GM23338 (cell line): ENCODE measurements at regions not wholly inside any gene's neighbourhood (a gene's known extent, or its start where the extent isn't known, plus 50 kb on each side); places are given as distances from the start of the nearest gene placed in this dataset.

Source experiments
- ATAC-seq: fragments of 200-7000 bp; cut with Tn5 transposase; 3 replicates; pipeline ENCODE4 v1.9.1; 2020
- DNase-seq: peaks from one replicate; pipeline ENCODE4 v3.0.0-alpha.2; 2015; ENCODE audit warnings: low spot score
- H2AFZ ChIP-seq: fragments of 200-600 bp; sonication (generic); 2 replicates; pipeline ENCODE4 v1.8.0; 2016; ENCODE audit warnings: antibody characterized with exemption, mild to moderate bottlenecking, moderate library complexity
- H3F3A ChIP-seq: fragments of 200-600 bp; sonication (generic); replicated peaks from 2 replicates; pipeline ENCODE4 v1.8.0; 2017; ENCODE audit warnings: antibody characterized with exemption, mixed run types, low read depth
- H3K27ac ChIP-seq: fragments of 200-600 bp; sonication (generic); 2 replicates; pipeline ENCODE4 v1.6.1; 2016; ENCODE audit warnings: low read depth
- H3K27me3 ChIP-seq: fragments of 200-600 bp; sonication (generic); 2 replicates; pipeline ENCODE4 v1.8.0; 2016; ENCODE audit warnings: mild to moderate bottlenecking, mixed run types, moderate library complexity; ENCODE audit not compliant: insufficient read depth
- H3K36me3 ChIP-seq: fragments of 200-600 bp; sonication (generic); 2 replicates; pipeline ENCODE4 v1.8.0; 2016; ENCODE audit warnings: mild to moderate bottlenecking; ENCODE audit not compliant: insufficient read depth
- H3K4me1 ChIP-seq: fragments of 200-600 bp; sonication (generic); 2 replicates; pipeline ENCODE4 v1.8.0; 2016; ENCODE audit warnings: mild to moderate bottlenecking, moderate library complexity; ENCODE audit not compliant: insufficient read depth
- H3K4me2 ChIP-seq: fragments of 200-600 bp; sonication (generic); 2 replicates; pipeline ENCODE4 v1.7.1; 2017; ENCODE audit warnings: mixed run types
- H3K4me3 ChIP-seq: fragments of 200-600 bp; sonication (generic); 2 replicates; pipeline ENCODE4 v1.6.1; 2016; ENCODE audit warnings: mixed run types
- H3K79me2 ChIP-seq: fragments of 200-600 bp; sonication (generic); replicated peaks from 2 replicates; pipeline ENCODE4 v1.8.0; 2017; ENCODE audit warnings: mild to moderate bottlenecking; ENCODE audit not compliant: insufficient read depth
- H3K9me2 ChIP-seq: fragments of 200-600 bp; sonication (generic); 2 replicates; pipeline ENCODE4 v1.8.0; 2017; ENCODE audit not compliant: insufficient read depth
- H4K20me1 ChIP-seq: fragments of 200-600 bp; sonication (generic); replicated peaks from 2 replicates; pipeline ENCODE4 v1.8.0; 2017; ENCODE audit warnings: mild to moderate bottlenecking; ENCODE audit not compliant: insufficient read depth
- H3K27ac Mint-ChIP-seq: 2 replicates; pipeline ENCODE4 v1.8.0; 2020; ENCODE audit warnings: inconsistent platforms, mild to moderate bottlenecking, moderate library complexity, mixed read lengths
- H3K27me3 Mint-ChIP-seq: 3 replicates; pipeline ENCODE4 v1.8.0; 2022; ENCODE audit warnings: low read depth, mild to moderate bottlenecking, moderate library complexity, mixed read lengths, inconsistent platforms; ENCODE audit not compliant: insufficient read depth, poor library complexity
- H3K36me3 Mint-ChIP-seq: 3 replicates; pipeline ENCODE4 v1.8.0; 2021; ENCODE audit warnings: low read depth, mild to moderate bottlenecking, inconsistent platforms, moderate library complexity, mixed read lengths
- H3K4me1 Mint-ChIP-seq: 3 replicates; pipeline ENCODE4 v1.8.0; 2020; ENCODE audit warnings: mild to moderate bottlenecking, inconsistent platforms, mixed read lengths
- H3K4me3 Mint-ChIP-seq: 3 replicates; pipeline ENCODE4 v1.8.0; 2021; ENCODE audit warnings: moderate library complexity, mild to moderate bottlenecking, inconsistent platforms, mixed read lengths
- H3K9me3 Mint-ChIP-seq: 3 replicates; pipeline ENCODE4 v1.8.0; 2020; ENCODE audit warnings: moderate library complexity, mild to moderate bottlenecking, inconsistent platforms, mixed read lengths
- CREB1 ChIP-seq: fragments of 250-450 bp; sonication (Bioruptor Pico); IDR thresholded peaks from 2 replicates; pipeline ENCODE4 v1.5.0; 2020; ENCODE audit warnings: low read depth, mild to moderate bottlenecking, moderate library complexity
- ETS1 ChIP-seq: IDR thresholded peaks from 2 replicates; pipeline ENCODE4 v1.6.1; 2016; ENCODE audit warnings: antibody characterized with exemption
- EZH2 ChIP-seq: fragments of 200-600 bp; sonication (generic); IDR thresholded peaks from one replicate; pipeline ENCODE4 v1.8.0; 2017; ENCODE audit warnings: antibody characterized with exemption, mild to moderate bottlenecking, low read depth; ENCODE audit not compliant: unreplicated experiment
- EZH2phosphoT487 ChIP-seq: fragments of 200-600 bp; sonication (generic); IDR thresholded peaks from one replicate; pipeline ENCODE4 v1.8.1; 2018; ENCODE audit warnings: antibody characterized with exemption; ENCODE audit not compliant: unreplicated experiment
- JUNB ChIP-seq: IDR thresholded peaks from one replicate; pipeline ENCODE4 v1.6.1; 2016; ENCODE audit warnings: antibody characterized with exemption; ENCODE audit not compliant: unreplicated experiment
- NANOG ChIP-seq: IDR thresholded peaks from 2 replicates; pipeline ENCODE4 v1.6.1; 2016; ENCODE audit warnings: antibody characterized with exemption, borderline replicate concordance
- POLR2AphosphoS5 ChIP-seq: IDR thresholded peaks from 2 replicates; pipeline ENCODE4 v1.6.1; 2016; ENCODE audit warnings: antibody characterized with exemption, low read depth
- REST ChIP-seq: IDR thresholded peaks from one replicate; pipeline ENCODE4 v1.6.1; 2018; ENCODE audit warnings: antibody characterized with exemption; ENCODE audit not compliant: unreplicated experiment
- STAT1 ChIP-seq: IDR thresholded peaks from one replicate; pipeline ENCODE4 v1.6.1; 2016; ENCODE audit warnings: antibody characterized with exemption; ENCODE audit not compliant: unreplicated experiment
- ZNF114 ChIP-seq: fragments of 250-450 bp; sonication (Bioruptor Pico); IDR thresholded peaks from 2 replicates; pipeline ENCODE4 v1.5.0; 2020; ENCODE audit warnings: mild to moderate bottlenecking, moderate library complexity
- ZNF331 ChIP-seq: fragments of 250-450 bp; sonication (Bioruptor Pico); IDR thresholded peaks from 2 replicates; pipeline ENCODE4 v1.5.0; 2020; ENCODE audit warnings: low read depth, mild to moderate bottlenecking, moderate library complexity
- ZNF462 ChIP-seq: fragments of 250-450 bp; sonication (Bioruptor Pico); IDR thresholded peaks from 2 replicates; pipeline ENCODE4 v1.5.0; 2020; ENCODE audit warnings: mild to moderate bottlenecking, moderate library complexity
- TF ChIP-seq, protein P1 (sequence below), 2 experiments: fragments of 200-600 bp in 1 of 2; sonication (generic) in 1 of 2; conservative IDR thresholded peaks; 2 replicates each; pipeline versions ENCODE4 v1.5.1 to v1.6.1; 2016 to 2017; ENCODE audit warnings: antibody characterized with exemption in 2 of 2, low read depth in 2 of 2, mild to moderate bottlenecking in 2 of 2, moderate library complexity in 1 of 2

- no peak overlapping the region for H3K27ac ChIP-seq
- Mint-ChIP-seq H3K9me3 (peaks cover 98% of the 10 kb centered on the region), H3K27me3 (peaks cover 6% of the 10 kb centered on the region), H3K27ac (no peak overlapping the region), H3K4me3 (no peak overlapping the region), H3K4me1 (no peaks in the 10 kb centered on the region), H3K36me3 (peaks cover 30% of the 10 kb centered on the region)
- TF ChIP-seq EZH2 (no peak), POLR2AphosphoS5 (no peak), ZNF114 (no peak), ETS1 (no peak), ZNF462 (CRISPR knock-in tag) (no peak), REST (no peak), EZH2phosphoT487 (no peak), NANOG (no peak), ZNF331 (CRISPR knock-in tag) (no peak), STAT1 (no peak), CREB1 (CRISPR knock-in tag) (no peak), JUNB (no peak)
- TF ChIP-seq, protein P1, sequence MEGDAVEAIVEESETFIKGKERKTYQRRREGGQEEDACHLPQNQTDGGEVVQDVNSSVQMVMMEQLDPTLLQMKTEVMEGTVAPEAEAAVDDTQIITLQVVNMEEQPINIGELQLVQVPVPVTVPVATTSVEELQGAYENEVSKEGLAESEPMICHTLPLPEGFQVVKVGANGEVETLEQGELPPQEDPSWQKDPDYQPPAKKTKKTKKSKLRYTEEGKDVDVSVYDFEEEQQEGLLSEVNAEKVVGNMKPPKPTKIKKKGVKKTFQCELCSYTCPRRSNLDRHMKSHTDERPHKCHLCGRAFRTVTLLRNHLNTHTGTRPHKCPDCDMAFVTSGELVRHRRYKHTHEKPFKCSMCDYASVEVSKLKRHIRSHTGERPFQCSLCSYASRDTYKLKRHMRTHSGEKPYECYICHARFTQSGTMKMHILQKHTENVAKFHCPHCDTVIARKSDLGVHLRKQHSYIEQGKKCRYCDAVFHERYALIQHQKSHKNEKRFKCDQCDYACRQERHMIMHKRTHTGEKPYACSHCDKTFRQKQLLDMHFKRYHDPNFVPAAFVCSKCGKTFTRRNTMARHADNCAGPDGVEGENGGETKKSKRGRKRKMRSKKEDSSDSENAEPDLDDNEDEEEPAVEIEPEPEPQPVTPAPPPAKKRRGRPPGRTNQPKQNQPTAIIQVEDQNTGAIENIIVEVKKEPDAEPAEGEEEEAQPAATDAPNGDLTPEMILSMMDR (conservative IDR thresholded peaks at IDR 0.05; ENCODE audit: low read depth in 2 of 2) = no peak
- no peaks in the 10 kb centered on the region for H3K36me3 ChIP-seq
- no peaks in the 10 kb centered on the region for H4K20me1 ChIP-seq
- H3K27me3 ChIP-seq = no peaks in the 10 kb centered on the region
- no peaks in the 10 kb centered on the region for H3F3A ChIP-seq
- H3K9me2 ChIP-seq = no peaks in the 10 kb centered on the region
- no peaks in the 10 kb centered on the region for H3K79me2 ChIP-seq
- ATAC-seq (no peak), DNase-seq (no peak)
- H3K4me3 ChIP-seq = no peak overlapping the region
- H3K4me2 ChIP-seq = no peak overlapping the region
- H2AFZ ChIP-seq = no peak overlapping the region
- no peaks in the 10 kb centered on the region for H3K4me1 ChIP-seq
These were observed 286.2 kb upstream of the SALL3 start for GRCh38 chr18:78693429-78693828.
